ENCODE measurements at regions not wholly inside any gene's neighbourhood (a gene's known extent, or its start where the extent isn't known, plus 50 kb on each side); places are given as distances from the start of the nearest gene placed in this dataset.

- TF ChIP-seq ZNF114 (CRISPR knock-in tag; IDR thresholded peaks at IDR 0.05) (no peak), EZH2 (IDR thresholded peaks at IDR 0.05; ENCODE audit: low read depth, unreplicated experiment) (no peak), EZH2phosphoT487 (IDR thresholded peaks at IDR 0.05; ENCODE audit: unreplicated experiment) (no peak), ETS1 (IDR thresholded peaks at IDR 0.05) (no peak), REST (IDR thresholded peaks at IDR 0.05; ENCODE audit: unreplicated experiment) (no peak), POLR2AphosphoS5 (IDR thresholded peaks at IDR 0.05; ENCODE audit: low read depth) (no peak), ZNF331 (CRISPR knock-in tag; IDR thresholded peaks at IDR 0.05; ENCODE audit: low read depth) (no peak), STAT1 (IDR thresholded peaks at IDR 0.05; ENCODE audit: unreplicated experiment) (no peak), JUNB (IDR thresholded peaks at IDR 0.05; ENCODE audit: unreplicated experiment) (no peak)
- TF ChIP-seq, protein P1, sequence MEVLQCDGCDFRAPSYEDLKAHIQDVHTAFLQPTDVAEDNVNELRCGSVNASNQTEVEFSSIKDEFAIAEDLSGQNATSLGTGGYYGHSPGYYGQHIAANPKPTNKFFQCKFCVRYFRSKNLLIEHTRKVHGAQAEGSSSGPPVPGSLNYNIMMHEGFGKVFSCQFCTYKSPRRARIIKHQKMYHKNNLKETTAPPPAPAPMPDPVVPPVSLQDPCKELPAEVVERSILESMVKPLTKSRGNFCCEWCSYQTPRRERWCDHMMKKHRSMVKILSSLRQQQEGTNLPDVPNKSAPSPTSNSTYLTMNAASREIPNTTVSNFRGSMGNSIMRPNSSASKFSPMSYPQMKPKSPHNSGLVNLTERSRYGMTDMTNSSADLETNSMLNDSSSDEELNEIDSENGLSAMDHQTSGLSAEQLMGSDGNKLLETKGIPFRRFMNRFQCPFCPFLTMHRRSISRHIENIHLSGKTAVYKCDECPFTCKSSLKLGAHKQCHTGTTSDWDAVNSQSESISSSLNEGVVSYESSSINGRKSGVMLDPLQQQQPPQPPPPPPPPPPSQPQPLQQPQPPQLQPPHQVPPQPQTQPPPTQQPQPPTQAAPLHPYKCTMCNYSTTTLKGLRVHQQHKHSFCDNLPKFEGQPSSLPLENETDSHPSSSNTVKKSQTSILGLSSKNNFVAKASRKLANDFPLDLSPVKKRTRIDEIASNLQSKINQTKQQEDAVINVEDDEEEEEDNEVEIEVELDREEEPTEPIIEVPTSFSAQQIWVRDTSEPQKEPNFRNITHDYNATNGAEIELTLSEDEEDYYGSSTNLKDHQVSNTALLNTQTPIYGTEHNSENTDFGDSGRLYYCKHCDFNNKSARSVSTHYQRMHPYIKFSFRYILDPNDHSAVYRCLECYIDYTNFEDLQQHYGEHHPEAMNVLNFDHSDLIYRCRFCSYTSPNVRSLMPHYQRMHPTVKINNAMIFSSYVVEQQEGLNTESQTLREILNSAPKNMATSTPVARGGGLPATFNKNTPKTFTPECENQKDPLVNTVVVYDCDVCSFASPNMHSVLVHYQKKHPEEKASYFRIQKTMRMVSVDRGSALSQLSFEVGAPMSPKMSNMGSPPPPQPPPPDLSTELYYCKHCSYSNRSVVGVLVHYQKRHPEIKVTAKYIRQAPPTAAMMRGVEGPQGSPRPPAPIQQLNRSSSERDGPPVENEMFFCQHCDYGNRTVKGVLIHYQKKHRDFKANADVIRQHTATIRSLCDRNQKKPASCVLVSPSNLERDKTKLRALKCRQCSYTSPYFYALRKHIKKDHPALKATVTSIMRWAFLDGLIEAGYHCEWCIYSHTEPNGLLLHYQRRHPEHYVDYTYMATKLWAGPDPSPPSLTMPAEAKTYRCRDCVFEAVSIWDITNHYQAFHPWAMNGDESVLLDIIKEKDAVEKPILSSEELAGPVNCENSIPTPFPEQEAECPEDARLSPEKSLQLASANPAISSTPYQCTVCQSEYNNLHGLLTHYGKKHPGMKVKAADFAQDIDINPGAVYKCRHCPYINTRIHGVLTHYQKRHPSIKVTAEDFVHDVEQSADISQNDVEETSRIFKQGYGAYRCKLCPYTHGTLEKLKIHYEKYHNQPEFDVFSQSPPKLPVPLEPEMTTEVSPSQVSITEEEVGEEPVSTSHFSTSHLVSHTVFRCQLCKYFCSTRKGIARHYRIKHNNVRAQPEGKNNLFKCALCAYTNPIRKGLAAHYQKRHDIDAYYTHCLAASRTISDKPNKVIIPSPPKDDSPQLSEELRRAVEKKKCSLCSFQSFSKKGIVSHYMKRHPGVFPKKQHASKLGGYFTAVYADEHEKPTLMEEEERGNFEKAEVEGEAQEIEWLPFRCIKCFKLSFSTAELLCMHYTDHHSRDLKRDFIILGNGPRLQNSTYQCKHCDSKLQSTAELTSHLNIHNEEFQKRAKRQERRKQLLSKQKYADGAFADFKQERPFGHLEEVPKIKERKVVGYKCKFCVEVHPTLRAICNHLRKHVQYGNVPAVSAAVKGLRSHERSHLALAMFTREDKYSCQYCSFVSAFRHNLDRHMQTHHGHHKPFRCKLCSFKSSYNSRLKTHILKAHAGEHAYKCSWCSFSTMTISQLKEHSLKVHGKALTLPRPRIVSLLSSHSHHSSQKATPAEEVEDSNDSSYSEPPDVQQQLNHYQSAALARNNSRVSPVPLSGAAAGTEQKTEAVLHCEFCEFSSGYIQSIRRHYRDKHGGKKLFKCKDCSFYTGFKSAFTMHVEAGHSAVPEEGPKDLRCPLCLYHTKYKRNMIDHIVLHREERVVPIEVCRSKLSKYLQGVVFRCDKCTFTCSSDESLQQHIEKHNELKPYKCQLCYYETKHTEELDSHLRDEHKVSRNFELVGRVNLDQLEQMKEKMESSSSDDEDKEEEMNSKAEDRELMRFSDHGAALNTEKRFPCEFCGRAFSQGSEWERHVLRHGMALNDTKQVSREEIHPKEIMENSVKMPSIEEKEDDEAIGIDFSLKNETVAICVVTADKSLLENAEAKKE (CRISPR knock-in tag; IDR thresholded peaks at IDR 0.05) = no peak
- TF ChIP-seq, protein P2, sequence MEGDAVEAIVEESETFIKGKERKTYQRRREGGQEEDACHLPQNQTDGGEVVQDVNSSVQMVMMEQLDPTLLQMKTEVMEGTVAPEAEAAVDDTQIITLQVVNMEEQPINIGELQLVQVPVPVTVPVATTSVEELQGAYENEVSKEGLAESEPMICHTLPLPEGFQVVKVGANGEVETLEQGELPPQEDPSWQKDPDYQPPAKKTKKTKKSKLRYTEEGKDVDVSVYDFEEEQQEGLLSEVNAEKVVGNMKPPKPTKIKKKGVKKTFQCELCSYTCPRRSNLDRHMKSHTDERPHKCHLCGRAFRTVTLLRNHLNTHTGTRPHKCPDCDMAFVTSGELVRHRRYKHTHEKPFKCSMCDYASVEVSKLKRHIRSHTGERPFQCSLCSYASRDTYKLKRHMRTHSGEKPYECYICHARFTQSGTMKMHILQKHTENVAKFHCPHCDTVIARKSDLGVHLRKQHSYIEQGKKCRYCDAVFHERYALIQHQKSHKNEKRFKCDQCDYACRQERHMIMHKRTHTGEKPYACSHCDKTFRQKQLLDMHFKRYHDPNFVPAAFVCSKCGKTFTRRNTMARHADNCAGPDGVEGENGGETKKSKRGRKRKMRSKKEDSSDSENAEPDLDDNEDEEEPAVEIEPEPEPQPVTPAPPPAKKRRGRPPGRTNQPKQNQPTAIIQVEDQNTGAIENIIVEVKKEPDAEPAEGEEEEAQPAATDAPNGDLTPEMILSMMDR (conservative IDR thresholded peaks at IDR 0.05; ENCODE audit: low read depth in 2 of 2) = no peak
- Mint-ChIP-seq H3K4me1 (no peaks in the 10 kb centered on the region), H3K27ac (no peak overlapping the region), H3K9me3 (peaks cover 12% of the 10 kb centered on the region), H3K4me3 (no peak overlapping the region), H3K27me3 (ENCODE audit: insufficient read depth, low read depth, poor library complexity) (no peaks in the 10 kb centered on the region), H3K36me3 (ENCODE audit: low read depth) (peaks cover 8% of the 10 kb centered on the region; the same call in 1 of the 3 replicates)
- H3K4me1 ChIP-seq (ENCODE audit: insufficient read depth) = no peaks in the 10 kb centered on the region
- H3K27me3 ChIP-seq (ENCODE audit: insufficient read depth) = no peaks in the 10 kb centered on the region
- H3K27ac ChIP-seq (ENCODE audit: low read depth) = no peak overlapping the region
- no peaks in the 10 kb centered on the region for H4K20me1 ChIP-seq (replicated peaks; ENCODE audit: insufficient read depth)
- no peak for DNase-seq (ENCODE audit: low spot score)
- no peak overlapping the region for H2AFZ ChIP-seq
- no peak overlapping the region for H3K4me2 ChIP-seq
- H3K79me2 ChIP-seq (replicated peaks; ENCODE audit: insufficient read depth) = no peaks in the 10 kb centered on the region
- H3F3A ChIP-seq (replicated peaks; ENCODE audit: low read depth) = no peaks in the 10 kb centered on the region
- H3K4me3 ChIP-seq = no peak overlapping the region
- no peaks in the 10 kb centered on the region for H3K36me3 ChIP-seq (ENCODE audit: insufficient read depth)
- ATAC-seq = no peak
- H3K9me2 ChIP-seq (ENCODE audit: insufficient read depth) = no peaks in the 10 kb centered on the region
Observed at GRCh38 chr10:28903736-28904135, 226.4 kb downstream of the BAMBI start.

All from GM23338 (cell line).